LNCAP (cell line): ENCODE measurements at regions not wholly inside any gene's neighbourhood (a gene's known extent, or its start where the extent isn't known, plus 50 kb on each side); places are given as distances from the start of the nearest gene placed in this dataset.
A peak's percentile ranks its signal among the peaks of the same experiment; 100 is the strongest.

Experiments used
- TF ChIP-seq, protein P1 (sequence below): fragments of 450-650 bp; IDR thresholded peaks from 2 replicates; pipeline ENCODE4 v1.5.1; 2017; ENCODE audit warnings: mild to moderate bottlenecking

DNA sequence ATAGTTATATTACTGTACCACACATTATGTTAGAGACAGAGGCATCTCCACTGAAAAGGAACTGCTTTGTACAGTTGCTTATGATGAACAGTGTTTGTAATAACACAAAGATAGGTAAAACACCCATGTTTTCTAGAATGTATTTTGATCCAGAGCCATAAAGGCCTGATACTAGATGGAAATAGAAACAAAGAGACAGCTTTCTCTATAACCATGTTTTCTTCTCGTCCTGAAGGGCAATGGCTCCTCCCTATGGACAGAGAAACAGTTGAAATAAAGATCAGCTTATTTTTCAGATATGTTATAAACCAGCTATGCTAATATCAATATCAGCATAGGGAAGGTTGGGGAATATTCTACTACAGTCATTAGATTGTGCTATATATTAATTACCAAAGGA lies 109.2 kb downstream of the ATXN7L3B start:
- TF ChIP-seq, protein P1, sequence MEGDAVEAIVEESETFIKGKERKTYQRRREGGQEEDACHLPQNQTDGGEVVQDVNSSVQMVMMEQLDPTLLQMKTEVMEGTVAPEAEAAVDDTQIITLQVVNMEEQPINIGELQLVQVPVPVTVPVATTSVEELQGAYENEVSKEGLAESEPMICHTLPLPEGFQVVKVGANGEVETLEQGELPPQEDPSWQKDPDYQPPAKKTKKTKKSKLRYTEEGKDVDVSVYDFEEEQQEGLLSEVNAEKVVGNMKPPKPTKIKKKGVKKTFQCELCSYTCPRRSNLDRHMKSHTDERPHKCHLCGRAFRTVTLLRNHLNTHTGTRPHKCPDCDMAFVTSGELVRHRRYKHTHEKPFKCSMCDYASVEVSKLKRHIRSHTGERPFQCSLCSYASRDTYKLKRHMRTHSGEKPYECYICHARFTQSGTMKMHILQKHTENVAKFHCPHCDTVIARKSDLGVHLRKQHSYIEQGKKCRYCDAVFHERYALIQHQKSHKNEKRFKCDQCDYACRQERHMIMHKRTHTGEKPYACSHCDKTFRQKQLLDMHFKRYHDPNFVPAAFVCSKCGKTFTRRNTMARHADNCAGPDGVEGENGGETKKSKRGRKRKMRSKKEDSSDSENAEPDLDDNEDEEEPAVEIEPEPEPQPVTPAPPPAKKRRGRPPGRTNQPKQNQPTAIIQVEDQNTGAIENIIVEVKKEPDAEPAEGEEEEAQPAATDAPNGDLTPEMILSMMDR = peak; percentile 74

DNA sequence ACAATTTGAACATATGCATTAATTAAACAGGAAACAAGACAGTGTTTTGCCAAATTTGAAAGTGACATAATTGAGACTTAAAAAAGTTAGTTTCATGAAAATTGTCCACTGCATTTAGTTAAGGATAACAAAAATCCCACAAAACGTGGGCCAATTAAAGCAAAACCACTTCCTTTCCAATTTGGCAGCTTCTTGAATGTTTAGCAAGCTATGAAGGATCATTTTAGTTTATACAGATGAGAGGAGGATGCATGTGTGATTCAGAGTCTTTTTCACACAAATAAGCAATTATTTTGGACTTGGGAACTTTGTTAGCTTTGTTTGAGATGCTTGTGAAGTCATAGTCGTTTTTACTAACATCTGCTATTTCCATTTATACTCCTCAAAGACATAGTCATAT lies 109.6 kb downstream of the ATXN7L3B start:
- TF ChIP-seq, protein P1 = no peak

DNA sequence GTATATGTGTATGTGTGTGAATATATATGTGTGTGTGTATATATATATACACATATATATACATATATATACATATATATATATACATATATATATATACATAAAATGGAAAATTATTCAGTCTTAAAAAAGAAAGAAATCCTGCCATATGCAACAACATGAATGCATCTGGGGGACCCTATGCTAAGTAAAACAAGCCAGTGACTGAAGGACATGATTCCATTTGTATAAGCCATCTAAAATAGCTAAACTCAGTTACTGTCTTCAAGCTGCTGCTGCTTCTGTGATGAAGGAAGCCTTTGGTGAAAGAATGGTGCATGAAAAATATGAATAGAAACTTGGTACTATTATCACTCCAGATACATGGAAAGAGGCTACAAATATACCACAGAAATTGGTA lies 118.6 kb downstream of the ATXN7L3B start:
- TF ChIP-seq, protein P1 = no peak

DNA sequence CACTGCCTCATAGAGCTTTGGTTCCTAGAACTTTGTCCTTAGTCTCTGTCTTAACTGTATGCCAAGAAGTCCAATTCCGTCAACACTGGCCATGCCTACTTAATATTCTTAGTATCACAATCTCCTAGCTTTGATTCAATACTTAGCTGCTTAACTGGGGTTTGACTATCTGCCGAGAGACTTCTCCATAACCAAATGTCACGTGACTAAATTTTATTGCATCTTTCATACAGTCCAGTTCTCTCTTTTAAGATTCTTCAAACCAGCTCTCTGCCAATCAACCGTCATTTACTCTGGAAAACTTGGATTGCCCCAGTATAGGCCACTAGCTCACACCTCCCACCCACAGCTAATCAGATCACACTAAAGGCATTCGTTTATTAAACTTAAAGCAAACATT lies 122.8 kb downstream of the ATXN7L3B start:
- TF ChIP-seq, protein P1 = no peak

DNA sequence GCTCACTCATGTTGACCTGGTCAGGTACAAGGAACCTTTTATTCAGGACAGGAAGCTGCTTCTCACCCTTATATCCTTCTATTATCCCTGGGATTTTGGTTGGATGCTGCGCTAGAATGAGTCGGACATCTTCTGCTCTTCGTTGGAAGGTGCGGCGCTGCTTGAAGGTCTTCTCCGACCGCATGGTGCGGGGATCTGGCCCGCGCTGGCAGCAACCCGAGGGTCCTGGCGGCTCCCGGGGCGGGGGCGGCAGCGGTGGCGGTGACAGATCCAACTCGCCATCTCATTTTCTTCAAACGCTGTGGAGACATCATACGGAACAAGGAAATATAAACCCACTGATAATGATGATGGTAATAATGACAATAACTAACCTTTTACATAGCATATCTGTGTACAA lies 126.3 kb downstream of the ATXN7L3B start:
- TF ChIP-seq, protein P1 = no peak

DNA sequence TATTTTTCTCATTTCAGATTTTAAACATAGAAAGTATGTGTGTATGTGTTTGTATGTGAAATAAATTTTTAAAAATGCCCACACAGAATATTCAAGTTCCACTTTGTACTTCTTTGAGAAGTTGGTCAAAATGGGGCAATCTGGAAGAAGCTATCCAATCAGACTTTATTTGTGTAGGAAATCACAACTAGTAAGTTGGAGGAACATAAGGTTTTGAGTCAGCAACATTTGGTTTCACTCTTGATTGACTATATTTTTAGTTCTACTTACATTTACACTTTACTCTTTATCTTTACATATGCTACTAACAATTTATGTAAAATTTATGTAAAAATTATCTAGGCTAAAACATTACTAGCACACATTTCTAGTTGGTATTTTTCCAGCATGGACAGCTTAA lies 128.1 kb downstream of the ATXN7L3B start:
- TF ChIP-seq, protein P1 = no peak

DNA sequence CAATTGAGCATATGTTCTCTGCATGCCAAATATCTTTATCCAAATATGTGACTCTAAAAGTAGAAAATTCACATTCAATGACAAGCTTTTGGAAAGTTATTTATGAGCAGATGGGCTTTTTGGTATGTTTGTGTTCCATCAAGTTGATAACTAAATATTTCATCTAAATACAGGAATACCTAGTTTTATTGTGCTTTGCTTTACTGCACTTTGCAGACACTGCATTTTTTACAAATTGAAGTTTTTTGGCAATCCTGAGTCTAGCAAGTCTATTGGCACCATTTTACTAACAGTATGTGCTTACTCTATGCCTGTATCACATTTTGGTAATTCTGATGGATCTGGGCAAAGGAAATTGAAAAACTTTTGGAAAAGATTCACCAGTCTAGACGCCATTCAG lies 133.8 kb downstream of the ATXN7L3B start:
- TF ChIP-seq, protein P1 = no peak

DNA sequence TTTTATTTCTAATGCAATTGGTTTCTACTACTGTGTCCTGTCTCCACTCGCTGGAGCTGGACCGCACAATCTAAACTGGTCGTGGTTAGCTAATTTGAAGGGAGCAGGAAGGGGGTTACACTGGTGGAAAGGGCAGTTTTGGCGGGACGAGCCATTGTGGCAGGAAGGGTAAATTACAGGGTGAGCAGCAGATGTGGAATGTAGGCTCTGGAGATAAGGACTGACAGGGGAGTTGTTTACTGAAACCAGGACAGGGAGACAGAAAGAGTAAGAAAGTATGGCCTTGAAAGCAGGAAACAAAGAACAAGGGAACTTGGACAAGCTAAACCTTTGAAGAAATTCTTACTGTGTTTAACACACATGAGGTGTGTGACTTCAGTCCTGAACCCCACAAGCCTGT lies 147.8 kb downstream of the ATXN7L3B start:
- TF ChIP-seq, protein P1 = no peak
